H1 (cell line): ENCODE measurements at regions not wholly inside any gene's neighbourhood (a gene's known extent, or its start where the extent isn't known, plus 50 kb on each side); places are given as distances from the start of the nearest gene placed in this dataset.

Experiments used
- CREB1 ChIP-seq: IDR thresholded peaks from 2 replicates; pipeline ENCODE4 v1.6.1; 2012; ENCODE audit warnings: inconsistent platforms
- EGR1 ChIP-seq: IDR thresholded peaks from 2 replicates; pipeline ENCODE4 v1.6.1; 2011; ENCODE audit warnings: low read depth, low read length, borderline replicate concordance
- FOSL1 ChIP-seq: IDR thresholded peaks from 2 replicates; pipeline ENCODE4 v1.6.1; 2011; ENCODE audit warnings: mild to moderate bottlenecking, low read depth, low read length, moderate library complexity; ENCODE audit not compliant: insufficient read depth
- HDAC2 ChIP-seq, 2 experiments: fragments of 300-600 bp in 1 of 2; sonication (generic) in 1 of 2; IDR thresholded peaks; 2 replicates each; pipeline ENCODE4 v1.6.1; 2011 to 2012; ENCODE audit warnings: low read depth in 2 of 2, low read length in 2 of 2, mild to moderate bottlenecking in 2 of 2, moderate library complexity in 2 of 2, borderline replicate concordance in 1 of 2, inconsistent platforms in 1 of 2
- MAFK ChIP-seq: IDR thresholded peaks from 2 replicates; pipeline ENCODE4 v1.6.1; 2012; ENCODE audit warnings: low read depth, mild to moderate bottlenecking, improper control_type of control experiment, low read length
- NRF1 ChIP-seq: IDR thresholded peaks from 2 replicates; pipeline ENCODE4 v1.6.1; 2011; ENCODE audit warnings: mild to moderate bottlenecking, low read depth, low read length, improper control_type of control experiment
- SIN3A ChIP-seq, 2 experiments: IDR thresholded peaks in 1 of 2; conservative IDR thresholded peaks in 1 of 2; 2 replicates each; pipeline ENCODE4 v1.6.1; 2011 to 2012; ENCODE audit warnings: low read length in 2 of 2, improper control_type of control experiment in 1 of 2, low read depth in 1 of 2, mild to moderate bottlenecking in 1 of 2
- TAF1 ChIP-seq: IDR thresholded peaks from 2 replicates; pipeline ENCODE4 v1.6.1; 2011; ENCODE audit warnings: mild to moderate bottlenecking, low read depth, low read length
- TF ChIP-seq, protein P1 (sequence below), 3 experiments: IDR thresholded peaks; 1 replicate in 2 of 3; 2 replicates in 1 of 3; pipeline versions ENCODE4 v1.5.1 to v1.6.1; 2011; ENCODE audit warnings: low read length in 3 of 3, mild to moderate bottlenecking in 3 of 3, inconsistent platforms in 2 of 3, low read depth in 1 of 3, moderate library complexity in 1 of 3; ENCODE audit not compliant: insufficient read depth in 1 of 3; ENCODE audit errors: control extremely low read depth in 1 of 3

DNA sequence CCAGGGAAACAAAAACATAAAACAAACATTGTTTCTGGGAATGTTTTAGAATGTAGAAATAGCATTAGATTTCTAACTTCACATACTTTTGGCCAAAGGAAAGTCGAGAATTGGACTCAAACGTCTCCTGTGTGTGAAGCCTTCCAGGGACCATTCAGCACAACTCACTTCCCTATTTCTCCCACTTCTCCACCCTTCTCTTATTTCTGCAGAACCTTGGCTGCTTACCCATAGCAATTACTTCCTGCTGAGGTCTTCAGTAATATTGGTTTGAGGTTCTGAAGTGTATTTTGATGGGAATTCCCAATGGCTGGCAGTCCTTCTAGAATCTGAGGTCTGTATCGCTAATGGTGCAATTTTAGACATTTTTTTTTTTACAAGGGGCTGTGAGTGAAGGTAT, 158.3 kb upstream of the SNX19 start:
- TF ChIP-seq, protein P1, sequence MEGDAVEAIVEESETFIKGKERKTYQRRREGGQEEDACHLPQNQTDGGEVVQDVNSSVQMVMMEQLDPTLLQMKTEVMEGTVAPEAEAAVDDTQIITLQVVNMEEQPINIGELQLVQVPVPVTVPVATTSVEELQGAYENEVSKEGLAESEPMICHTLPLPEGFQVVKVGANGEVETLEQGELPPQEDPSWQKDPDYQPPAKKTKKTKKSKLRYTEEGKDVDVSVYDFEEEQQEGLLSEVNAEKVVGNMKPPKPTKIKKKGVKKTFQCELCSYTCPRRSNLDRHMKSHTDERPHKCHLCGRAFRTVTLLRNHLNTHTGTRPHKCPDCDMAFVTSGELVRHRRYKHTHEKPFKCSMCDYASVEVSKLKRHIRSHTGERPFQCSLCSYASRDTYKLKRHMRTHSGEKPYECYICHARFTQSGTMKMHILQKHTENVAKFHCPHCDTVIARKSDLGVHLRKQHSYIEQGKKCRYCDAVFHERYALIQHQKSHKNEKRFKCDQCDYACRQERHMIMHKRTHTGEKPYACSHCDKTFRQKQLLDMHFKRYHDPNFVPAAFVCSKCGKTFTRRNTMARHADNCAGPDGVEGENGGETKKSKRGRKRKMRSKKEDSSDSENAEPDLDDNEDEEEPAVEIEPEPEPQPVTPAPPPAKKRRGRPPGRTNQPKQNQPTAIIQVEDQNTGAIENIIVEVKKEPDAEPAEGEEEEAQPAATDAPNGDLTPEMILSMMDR (IDR thresholded peaks at IDR 0.05; ENCODE audit: control extremely low read depth in 1 of 3, insufficient read depth in 1 of 3, low read depth in 1 of 3, low read length in 3 of 3): no peak
- TF ChIP-seq NRF1: no peak
- TF ChIP-seq HDAC2 (IDR thresholded peaks at IDR 0.05; ENCODE audit: borderline replicate concordance in 1 of 2, low read depth in 2 of 2, low read length in 2 of 2): no peak
- no peak for TF ChIP-seq TAF1
- no peak for TF ChIP-seq MAFK
- no peak for TF ChIP-seq SIN3A (conservative IDR thresholded peaks at IDR 0.05 in 1 of 2, IDR thresholded peaks at IDR 0.05 in 1 of 2; ENCODE audit: low read depth in 1 of 2, low read length in 2 of 2)
- TF ChIP-seq CREB1: no peak
- TF ChIP-seq EGR1: no peak
- TF ChIP-seq FOSL1: no peak
